NCI-H510A (cell line): ENCODE measurements at regions not wholly inside any gene's neighbourhood (a gene's known extent, or its start where the extent isn't known, plus 50 kb on each side); places are given as distances from the start of the nearest gene placed in this dataset.
"Not testable (repeated sequence)": the region's sequence is repeated elsewhere in the genome, so short reads cannot be mapped to it uniquely, and the experiment has no call there.

Experiments
- DNase-seq: peaks from one replicate; lab custom pipeline; 2025; lab: John Stamatoyannopoulos, UW

DNA sequence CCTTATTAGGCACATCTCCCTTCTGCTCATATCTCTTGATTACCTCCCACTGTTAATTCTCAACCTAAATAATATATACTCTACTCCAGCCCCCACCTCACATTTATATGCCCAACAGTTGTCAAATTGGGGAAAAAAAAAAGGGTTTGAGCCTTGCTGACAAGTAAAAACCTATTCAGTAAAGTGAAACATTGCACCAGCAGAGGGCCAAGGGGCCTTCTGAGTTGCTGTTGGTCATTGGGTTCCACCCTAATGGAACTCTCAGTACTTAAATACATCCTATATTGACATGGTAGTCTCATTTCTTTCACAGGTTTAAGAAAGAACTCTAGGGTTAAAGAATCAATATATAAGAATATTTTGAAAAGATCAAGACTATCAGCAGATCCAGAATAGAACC, 362.2 kb downstream of the SMARCA1 start:
- DNase-seq: no peak

DNA sequence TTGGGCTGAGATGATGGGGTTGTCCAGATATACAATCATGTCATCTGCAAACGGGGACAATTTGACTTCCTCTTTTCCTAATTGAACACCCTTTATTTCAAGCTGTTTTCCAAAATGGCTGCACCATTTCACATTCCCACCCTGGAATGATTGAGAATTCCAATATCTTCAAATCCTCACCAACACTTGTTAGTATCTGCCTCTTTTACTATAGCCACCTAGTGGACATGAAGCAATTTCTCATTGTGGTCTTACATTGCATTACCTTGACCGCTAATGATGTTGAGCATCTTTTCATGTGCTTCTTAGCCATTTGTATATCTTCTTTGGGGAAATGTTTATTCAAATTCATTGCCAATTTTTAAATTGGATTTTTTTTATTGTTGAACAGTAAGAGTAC, 364.8 kb downstream of the SMARCA1 start:
- no peak for DNase-seq

DNA sequence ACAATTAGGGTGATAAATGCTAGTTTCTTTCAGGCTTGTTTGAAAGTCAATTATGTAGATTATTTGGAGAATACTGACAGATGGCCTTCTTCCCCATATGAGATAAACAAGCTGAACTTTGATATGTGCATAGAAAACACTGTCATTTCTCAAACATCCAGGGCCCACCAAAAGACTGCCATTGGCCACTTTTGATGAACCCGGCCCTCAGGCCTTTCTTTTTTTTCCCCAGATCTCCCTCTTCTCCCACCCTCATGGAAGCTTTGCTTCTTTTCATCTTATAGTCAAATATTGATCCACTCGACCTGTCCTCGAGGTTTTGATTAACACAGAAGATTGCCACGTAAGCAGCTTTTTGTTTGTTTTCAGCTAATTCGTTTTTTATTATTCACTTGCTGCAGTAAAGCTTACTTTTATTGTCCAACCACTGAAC, 377.4 kb downstream of the SMARCA1 start:
- no peak for DNase-seq

DNA sequence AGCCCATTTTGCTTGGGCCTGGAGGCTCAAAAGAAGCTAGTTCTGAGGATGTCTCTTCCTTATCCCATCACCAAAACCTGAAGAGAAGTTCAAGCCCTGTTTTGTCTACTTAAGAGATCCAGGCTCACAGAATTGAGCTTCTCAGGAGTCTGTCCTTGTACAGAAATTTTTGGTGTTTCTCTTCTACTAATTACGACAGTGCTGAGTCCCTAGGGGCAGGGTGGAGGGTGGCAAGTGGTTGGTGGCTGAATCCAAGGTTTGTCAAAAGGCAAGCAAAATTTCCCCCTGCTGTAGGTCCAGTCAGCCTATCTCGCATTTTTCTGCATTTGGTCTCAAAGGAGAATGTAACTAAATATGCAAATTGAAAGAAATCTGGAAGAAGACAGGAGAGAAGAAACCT, 377.9 kb downstream of the SMARCA1 start:
- DNase-seq: no peak

DNA sequence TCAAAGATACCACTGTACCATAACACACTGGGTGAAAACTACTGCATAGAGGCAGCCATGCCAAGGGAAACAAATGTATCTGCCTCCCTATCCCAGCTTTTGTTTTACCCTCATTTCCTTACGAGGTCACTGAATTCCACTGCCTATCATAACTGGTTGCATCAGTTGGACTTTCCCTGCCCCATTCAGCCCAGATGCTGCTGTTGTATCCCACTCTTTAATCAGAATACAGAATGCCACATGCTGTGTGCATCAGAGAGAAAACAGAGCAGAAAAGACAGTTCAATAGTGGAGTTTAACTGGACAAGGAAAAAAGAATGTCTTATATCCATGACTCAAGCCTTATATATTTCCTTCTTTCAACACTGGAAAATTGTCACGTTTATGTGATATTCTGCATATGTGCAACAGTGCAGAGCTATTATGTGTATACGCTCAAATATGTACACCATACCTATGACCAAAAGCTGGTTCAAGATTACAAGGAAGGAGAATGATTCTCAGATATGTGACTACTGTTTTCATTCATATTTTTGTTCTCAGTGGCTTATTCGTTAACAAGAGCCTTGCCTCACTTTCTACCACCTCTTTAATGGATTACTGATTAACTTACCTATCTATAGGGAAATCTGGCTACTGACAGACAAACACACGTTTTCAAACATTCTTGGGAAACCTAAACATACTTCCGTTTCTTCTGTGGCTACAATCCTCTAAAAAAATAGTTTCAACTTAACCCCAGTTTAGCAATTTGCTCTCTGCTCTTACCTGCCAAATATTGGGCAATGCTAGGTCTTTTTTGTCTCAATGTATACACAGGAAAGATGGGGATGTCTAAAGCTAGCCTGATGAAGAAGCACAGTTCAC, 378.9 kb downstream of the SMARCA1 start:
- DNase-seq: no peak

DNA sequence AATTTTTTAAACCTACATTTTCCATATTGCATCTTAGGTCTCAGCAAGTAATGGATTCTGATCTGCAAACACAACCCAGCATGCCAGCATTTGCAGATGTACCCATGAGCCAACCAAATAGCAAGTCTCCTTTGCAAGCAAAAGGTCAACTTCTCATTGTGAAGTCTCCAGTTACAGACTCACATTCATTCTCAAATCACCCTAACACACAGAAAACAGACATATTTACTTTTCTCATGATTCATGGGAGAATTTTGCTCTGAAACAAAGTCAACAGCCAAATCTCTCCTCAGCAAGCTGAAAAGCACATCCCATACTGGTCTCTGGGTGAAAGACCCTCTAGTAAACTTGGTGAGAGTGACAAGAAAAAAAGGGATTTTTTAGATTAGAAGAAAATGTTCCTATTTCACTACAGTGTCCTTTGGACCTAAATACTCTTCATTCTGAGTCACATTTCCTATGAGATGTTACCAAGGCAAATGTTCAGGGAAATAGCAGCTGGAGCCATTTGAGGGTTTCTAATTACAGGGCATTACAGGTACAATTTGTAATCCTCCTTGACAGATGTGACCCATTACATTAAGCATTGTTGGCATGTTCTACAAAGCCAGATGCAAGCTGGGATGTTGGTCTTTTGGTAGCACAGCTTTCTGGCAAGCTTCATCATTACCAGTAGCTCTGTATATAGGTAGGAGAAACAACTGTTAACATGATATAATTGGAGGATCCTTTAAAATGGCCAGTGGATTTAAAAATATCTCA, 383.3 kb downstream of the SMARCA1 start:
- DNase-seq: no peak

DNA sequence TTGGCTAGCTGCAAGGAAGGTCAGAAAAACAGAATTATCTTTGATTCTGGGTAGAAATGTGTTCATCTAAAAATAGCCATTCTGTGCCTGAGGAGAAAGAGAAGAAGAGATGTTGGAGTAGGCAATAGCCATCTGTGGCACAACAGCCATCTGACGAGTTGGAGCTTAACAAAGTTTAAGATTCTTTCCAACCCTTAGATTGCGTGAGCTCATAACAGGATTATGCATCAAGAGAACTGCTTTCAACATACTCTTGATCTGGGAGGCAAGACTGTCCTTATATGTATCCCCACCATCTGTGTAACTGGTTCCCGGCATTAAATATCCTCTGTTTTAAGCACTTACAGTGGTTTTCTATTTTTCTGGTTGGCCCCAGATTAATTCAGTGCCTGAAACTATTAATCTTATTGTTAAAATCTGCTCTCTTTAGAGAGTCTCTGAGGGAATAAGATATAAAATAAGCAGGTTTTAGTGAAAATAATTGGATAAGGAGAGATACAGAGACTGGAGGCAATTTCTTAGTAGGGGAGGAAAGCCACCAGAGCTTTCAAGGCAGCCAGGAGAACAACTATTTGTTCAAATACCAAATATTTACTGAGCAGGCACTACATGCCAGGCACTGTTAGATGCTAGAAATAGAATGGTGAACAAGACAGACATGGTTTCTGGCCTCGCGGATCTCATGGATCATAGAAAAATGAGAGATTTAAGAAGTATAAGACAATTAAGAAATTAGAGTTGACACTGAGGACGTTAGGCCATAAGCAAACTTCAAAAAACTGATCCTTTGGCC, 398.0 kb downstream of the SMARCA1 start:
- DNase-seq: no peak

DNA sequence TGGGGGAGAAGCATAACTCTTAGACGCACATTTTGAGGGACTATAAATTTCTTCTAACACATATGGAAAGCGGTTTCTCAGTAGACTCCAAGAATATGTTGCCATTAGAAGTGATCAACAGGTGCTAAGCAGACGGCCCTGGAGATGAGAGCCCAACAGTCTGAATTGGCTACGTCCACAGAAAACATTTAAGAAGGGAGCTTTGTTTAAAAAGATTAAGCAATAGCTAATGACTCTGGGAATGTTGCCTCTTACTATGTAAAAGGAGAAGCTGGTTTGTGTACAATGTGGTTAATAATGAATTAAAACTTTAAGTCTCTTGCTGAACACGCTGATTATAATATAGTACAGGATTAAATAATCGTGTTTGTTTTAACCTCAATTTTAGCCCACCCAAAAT, 399.5 kb downstream of the SMARCA1 start:
- no peak for DNase-seq

DNA sequence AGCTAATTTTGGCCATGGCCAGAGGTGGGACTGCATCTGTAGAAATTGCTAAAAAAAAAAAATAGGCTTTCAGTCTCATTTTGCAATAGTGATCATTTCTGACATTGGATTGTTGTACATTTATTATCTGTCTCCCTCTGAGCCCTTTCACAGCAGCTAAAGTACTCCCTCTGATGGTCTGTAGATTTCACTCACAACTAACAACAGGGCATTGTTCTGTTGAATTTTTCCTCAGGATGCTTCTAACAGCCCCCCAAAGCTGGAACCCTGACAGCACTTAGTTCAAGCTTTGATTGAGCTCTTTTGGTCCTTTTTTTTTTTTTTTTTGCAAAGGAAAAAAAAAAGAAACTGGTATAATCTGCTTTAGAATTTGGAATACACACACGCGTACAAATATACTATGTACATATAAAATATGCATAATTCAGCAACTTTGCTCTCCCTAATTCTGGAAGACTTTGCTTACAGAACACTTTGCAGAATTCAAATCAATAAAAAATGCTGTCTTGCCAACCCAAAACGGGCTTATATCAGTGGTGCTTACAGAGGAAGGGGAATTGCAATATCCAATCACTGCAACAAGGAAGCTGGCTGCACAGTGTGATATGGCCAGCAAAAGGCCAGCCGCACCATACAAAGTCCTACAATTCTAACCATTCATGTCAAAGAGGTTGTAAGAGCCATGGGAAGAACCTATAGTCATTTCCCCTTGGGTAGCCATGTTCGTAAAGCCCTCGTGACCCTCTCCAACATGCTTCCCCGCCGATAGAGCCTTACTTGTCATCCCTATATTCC, 406.4 kb downstream of the SMARCA1 start:
- DNase-seq: no peak

DNA sequence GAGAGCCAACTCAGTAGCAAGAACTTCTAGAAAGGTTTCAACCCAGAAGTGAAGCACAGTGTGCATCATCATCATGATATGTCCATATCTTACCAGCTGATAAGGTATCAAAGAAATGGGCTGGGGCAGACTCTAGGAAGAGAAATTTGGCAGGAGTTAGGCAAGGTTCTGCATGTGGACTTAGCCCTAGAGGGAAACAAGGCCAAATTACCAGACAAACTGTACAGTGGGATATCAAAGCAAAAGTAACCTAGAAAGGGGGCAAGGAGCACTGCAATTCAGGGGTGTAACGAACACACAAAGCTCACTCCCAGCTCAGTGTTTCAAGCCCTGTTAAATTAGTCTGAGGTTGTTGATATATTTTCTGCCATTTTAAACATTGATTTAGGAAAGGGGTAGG, 407.4 kb downstream of the SMARCA1 start:
- no peak for DNase-seq

DNA sequence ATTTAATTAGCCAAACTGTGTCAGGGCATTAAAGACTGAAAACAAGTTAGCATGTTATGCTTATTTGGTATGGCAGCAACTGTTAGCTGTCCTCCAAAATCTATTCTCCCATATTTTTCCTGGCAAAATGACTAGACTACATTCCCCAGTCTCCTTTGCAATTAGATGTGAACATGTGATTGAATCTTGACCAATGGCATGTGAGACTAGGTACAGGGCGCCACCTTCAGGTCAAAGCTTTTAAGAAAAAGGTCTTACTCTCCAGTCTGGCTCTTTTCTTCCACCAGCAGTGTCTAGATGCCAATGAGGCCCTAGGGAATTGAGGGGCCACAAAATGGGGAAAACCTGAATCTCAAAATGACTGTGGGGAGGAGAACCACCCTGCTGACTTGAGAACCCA, 408.2 kb downstream of the SMARCA1 start:
- no peak for DNase-seq

DNA sequence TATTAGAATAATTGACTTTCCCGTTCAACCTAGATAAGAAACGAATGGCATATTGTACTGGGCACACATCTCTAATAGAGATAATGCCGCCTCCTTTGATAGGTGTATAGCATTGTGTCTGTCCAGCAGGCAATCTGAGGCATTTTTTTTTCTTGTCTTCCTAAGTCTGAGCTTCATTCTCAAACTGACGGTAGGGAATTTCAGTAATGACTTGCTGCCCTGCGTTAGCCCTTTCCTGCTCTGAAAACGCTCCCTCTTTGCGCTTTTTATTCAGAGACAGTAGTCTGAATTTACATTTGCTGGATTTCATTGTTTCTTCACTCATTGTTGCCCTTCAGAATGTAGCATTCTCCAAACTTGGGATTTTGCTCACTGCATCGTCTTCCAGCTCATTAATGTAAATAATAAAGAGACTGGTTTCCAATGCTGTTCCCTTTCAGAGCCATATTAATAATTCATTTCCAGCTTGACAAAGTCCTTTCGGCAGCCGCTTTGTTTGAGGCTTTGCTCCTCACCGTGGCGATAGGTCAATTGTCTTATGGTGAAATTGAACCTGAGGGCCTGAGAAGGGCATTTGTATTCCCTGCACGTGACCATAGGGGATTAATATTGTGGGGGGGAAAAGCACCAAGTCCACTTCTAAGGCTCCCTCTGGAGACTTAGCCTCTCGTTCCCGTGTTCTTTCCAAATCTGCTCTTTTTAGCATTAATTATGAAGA, 412.1 kb downstream of the SMARCA1 start:
- no peak for DNase-seq

DNA sequence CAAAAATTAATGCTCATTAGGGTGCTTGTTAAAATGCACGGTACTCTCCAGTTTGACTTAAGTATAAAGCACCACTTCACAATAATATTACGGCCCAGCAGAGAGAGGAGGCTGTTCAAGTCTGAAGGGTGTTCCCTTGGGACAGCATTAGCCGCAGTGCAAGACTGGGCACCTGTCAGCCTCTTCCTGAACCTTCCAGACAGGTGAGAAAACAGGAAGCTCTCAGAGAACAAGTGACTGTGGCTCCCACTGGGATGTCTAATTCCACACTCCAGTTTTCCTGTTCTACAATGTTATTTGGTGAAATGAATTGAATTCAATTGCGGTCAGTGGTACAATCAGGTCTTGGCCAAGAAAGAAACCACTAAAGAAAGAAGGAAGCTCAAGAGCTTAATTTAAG, 414.4 kb downstream of the SMARCA1 start:
- DNase-seq: peak; percentile 7

DNA sequence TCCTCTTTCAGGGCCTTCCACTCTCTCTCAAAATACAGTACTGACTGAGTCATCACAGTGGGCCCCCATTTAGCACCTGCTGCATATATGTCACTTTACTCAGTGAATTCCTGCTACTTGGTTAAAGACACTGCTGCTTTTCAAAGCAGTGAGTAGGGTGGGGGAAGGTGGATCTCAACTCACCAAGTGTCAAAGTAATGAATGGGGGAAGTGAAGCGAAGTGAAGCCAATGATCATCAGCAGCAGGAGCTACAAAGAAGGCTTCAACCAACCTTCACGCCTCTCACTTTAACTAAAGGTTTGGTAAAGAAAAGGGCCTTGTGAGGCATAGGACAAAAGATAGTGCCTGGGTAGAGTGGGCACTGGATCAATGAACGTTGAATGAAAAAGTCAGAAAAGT, 424.1 kb downstream of the SMARCA1 start:
- no peak for DNase-seq

DNA sequence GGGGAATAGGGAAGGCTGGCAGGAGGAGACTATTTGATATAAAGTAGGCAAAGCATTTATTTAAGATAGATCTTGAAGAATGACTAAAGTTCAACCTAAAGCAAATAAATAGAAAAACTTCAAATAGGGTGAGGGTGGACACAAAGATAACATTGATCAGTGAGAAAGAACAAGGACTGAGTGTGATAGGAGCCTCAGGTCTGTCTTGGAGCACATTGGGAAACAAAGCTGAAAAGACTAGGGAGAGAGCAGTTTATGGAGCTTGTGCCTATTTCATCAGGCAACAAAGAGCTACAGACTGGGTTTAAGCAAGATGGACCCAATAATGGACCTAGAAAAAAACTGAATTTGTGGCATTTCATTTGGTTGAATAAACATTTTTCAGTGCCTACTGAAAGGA, 425.6 kb downstream of the SMARCA1 start:
- no peak for DNase-seq

DNA sequence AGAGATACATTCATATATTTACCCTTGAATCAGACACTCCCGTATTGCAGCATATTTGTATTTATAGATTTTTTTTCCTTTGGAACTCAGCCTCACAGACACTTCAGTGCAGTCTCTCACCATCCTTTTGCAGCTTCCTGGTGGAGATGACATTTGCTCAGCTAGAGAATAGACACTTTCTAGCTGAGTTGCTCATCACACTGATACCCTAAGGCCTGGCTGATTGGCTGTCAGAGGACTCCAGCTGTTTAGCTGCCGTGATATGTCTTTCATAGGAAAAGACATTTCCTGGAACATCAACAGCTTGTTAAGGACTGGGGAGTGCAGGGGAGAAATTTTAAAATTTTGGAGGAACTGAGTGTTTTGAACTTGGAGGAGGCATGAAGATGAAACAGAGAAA, 429.6 kb downstream of the SMARCA1 start:
- no peak for DNase-seq

DNA sequence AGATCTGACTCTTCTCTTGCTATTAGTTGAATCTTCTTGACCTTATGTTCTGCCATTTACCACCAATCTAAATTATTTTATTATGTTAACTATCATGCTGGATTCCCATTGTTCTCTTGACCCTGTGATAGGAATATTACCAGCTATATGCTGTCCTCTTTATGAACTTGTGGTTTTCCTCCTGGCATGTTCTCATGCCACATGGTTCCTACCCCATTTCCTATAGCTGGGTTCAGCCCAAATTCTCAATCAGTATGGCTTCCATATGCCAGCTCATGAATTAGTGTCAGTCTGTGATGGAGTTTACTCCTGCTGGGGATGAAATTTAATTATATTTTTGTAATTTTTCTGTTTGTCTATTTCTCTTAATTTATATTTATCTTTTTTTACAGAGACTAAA, 430.5 kb downstream of the SMARCA1 start:
- no peak for DNase-seq

DNA sequence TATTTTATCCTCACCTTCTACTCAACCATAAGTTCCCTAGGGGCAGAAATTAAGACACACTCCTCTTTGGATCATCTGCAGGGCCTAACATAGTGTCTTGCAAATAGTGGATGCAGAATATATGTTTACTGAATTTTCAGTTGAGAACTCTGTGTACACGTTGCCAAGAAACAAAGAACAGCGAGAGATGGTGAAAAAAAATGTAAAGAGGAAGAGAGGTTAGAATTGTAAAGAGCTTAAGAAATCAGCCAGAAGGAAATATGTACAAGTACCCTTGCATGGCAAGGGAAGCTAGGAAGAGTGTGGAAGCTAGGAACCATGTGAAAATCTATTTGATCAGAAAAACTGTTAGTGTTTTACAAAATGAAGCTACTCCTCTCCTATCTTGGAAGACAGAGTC, 431.0 kb downstream of the SMARCA1 start:
- DNase-seq: no peak

DNA sequence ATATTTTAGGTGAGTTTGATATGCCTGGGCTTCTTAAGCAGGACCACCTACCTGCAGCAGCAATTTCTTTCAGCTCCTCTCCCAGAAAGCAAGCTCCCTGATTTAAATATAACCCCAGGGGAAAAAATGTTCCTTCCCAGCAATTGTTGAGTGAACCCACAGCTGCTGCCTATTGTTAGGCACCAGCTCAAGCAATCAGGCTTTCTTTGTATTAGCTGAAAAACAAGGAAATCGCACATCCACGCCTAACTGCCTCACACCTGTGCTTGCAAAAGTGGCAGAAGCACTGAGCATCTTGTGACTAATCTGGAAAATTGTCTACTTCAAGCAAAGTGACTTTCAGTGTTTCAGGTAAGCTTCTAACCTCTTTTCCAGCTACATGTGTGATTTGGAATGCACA, 432.2 kb downstream of the SMARCA1 start:
- no peak for DNase-seq

DNA sequence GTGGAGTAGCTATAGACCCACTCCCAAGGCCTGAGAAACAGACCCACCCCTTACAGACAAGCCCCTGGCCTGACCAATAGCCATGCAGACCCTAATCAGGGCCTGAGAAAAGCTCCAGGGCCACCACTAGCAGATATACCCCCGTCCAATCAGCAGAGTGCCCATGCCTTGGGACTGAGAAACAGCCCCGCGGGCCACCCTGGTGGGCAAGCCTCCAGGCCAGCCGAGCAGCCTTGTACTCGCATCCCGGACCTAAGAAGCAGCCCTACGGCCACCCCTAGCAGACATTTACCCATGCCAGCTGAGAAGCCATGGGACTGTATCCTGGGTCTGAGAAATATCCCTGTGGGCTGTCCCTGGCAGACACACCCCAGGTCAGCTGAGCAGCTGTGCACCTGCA, 436.5 kb downstream of the SMARCA1 start:
- no peak for DNase-seq

DNA sequence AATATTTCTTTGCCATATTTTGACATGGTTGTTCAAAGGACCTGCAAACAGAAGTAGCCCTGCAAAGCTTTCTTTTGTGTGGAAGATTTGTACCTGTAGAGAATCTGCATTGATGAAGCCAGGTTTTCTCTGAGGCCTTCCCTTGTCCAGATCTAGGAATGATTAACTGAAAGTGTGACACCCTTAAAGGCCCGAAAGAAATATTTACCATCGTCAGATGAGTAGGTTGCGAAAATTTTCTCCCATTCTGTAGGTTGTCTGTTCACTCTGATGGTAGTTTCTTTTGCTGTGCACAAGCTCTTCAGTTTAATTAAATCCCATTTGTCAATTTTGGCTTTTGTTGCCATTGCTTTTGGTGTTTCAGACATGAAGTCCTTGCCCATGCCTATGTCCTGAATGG, 439.0 kb downstream of the SMARCA1 start:
- not testable (repeated sequence) for DNase-seq
